HCT116 (cell line): ENCODE measurements at regions not wholly inside any gene's neighbourhood (a gene's known extent, or its start where the extent isn't known, plus 50 kb on each side); places are given as distances from the start of the nearest gene placed in this dataset.

Experiments
- ATAC-seq: fragments of 200-7000 bp; cut with Tn5 transposase; 2 replicates; pipeline ENCODE4 v1.9.1; 2020; ENCODE audit warnings: mild to moderate bottlenecking, moderate library complexity
- BruUV-seq: library from RNA; stranded (reverse); fragments of 400-500 nt; replicated peaks from 2 replicates; lab custom pipeline; 2021; lab: Mats Ljungman, UMichigan
- CTCF ChIA-PET: fragments of 300-600 bp; sonication (Branson Sonifier 250); formaldehyde crosslinking; loops from one replicate; lab custom pipeline; 2021; ENCODE audit warnings: antibody characterized with exemption; lab: Charles Lee
- POLR2A ChIA-PET: fragments of 300-600, 350-600 bp; sonication (Branson Sonifier 250); formaldehyde crosslinking; loops from one replicate; lab custom pipeline; 2021; ENCODE audit warnings: antibody characterized with exemption; lab: Charles Lee
- RAD21 ChIA-PET, 2 experiments: fragments of 300-600 bp; sonication (Branson Sonifier 250); formaldehyde crosslinking; loops; one replicate each; lab custom pipeline; 2023; ENCODE audit warnings: low total read pairs in 2 of 2; ENCODE audit not compliant: uncharacterized antibody in 2 of 2, unreplicated experiment in 2 of 2, low non-redundant PET in 1 of 2; lab: Charles Lee
- DNase-seq: peaks from one replicate; pipeline ENCODE4 v3.0.0-alpha.2; 2010; ENCODE audit warnings: low read depth, low spot score
- H2AFZ ChIP-seq: fragments of 200-600 bp; shearing (Covaris generic), sonication (generic); 2 replicates; pipeline ENCODE4 v1.6.1; 2017; ENCODE audit warnings: low read depth, mixed run types, mixed read lengths, antibody characterized with exemption, low read length; ENCODE audit not compliant: poor library complexity, severe bottlenecking
- H3K27ac ChIP-seq: 2 replicates; pipeline ENCODE4 v1.5.1; 2012; ENCODE audit warnings: low read depth, low read length
- H3K27me3 ChIP-seq: fragments of 200-600 bp; sonication (generic); 2 replicates; pipeline ENCODE4 v1.6.1; 2016; ENCODE audit warnings: mixed run types, low read length, mixed read lengths; ENCODE audit not compliant: insufficient read depth
- H3K36me3 ChIP-seq, 2 experiments: fragments of 200-500 bp in 1 of 2; fragments of 200-600 bp in 1 of 2; sonication (Bioruptor generic) in 1 of 2; sonication (generic) in 1 of 2; 2 replicates each; pipeline versions ENCODE4 v1.5.1 to v1.6.1; 2014 to 2016; ENCODE audit warnings: low read length in 2 of 2, inconsistent platforms in 1 of 2, mixed read lengths in 1 of 2, mixed run types in 1 of 2; ENCODE audit not compliant: insufficient read depth in 2 of 2, control insufficient read depth in 1 of 2
- H3K4me1 ChIP-seq, 2 experiments: fragments of 200-600 bp in 1 of 2; sonication (generic) in 1 of 2; 2 replicates each; pipeline versions ENCODE4 v1.5.1 to v1.6.1; 2012 to 2017; ENCODE audit warnings: low read length in 2 of 2, inconsistent platforms in 1 of 2, mild to moderate bottlenecking in 1 of 2, mixed read lengths in 1 of 2, mixed run types in 1 of 2, moderate library complexity in 1 of 2; ENCODE audit not compliant: insufficient read depth in 2 of 2, control insufficient read depth in 1 of 2
- H3K4me2 ChIP-seq: fragments of 200-600 bp; sonication (generic); 2 replicates; pipeline ENCODE4 v1.6.1; 2017; ENCODE audit warnings: mixed run types, low read length, mixed read lengths
- H3K4me3 ChIP-seq, 2 experiments: fragments of 200-600 bp in 1 of 2; sonication (generic) in 1 of 2; replicated peaks in 1 of 2; 2 replicates each; pipeline ENCODE4 v1.5.1; 2011 to 2016; ENCODE audit warnings: low read length in 2 of 2, control low read depth in 1 of 2, low read depth in 1 of 2, mild to moderate bottlenecking in 1 of 2, mixed read lengths in 1 of 2, mixed run types in 1 of 2
- H3K79me2 ChIP-seq: fragments of 200-600 bp; sonication (generic); 2 replicates; pipeline ENCODE4 v1.6.1; 2017; ENCODE audit warnings: mild to moderate bottlenecking, mixed run types, low read length, moderate library complexity, mixed read lengths; ENCODE audit not compliant: insufficient read depth
- H3K9ac ChIP-seq: fragments of 200-600 bp; sonication (generic); 2 replicates; pipeline ENCODE4 v1.6.1; 2016; ENCODE audit warnings: low read length, mixed read lengths
- H3K9me2 ChIP-seq: fragments of 200-600 bp; sonication (generic), shearing (Covaris generic); 2 replicates; pipeline ENCODE4 v1.6.1; 2017; ENCODE audit warnings: mixed run types, mild to moderate bottlenecking, moderate library complexity; ENCODE audit not compliant: insufficient read depth
- H3K9me3 ChIP-seq, 2 experiments: fragments of 200-500 bp in 1 of 2; fragments of 200-600 bp in 1 of 2; sonication (Bioruptor generic) in 1 of 2; sonication (generic) in 1 of 2; 2 replicates each; pipeline ENCODE4 v1.6.1; 2014 to 2017; ENCODE audit warnings: low read length in 2 of 2, mixed read lengths in 2 of 2, inconsistent platforms in 1 of 2, low read depth in 1 of 2, mild to moderate bottlenecking in 1 of 2, mixed run types in 1 of 2, moderate library complexity in 1 of 2; ENCODE audit not compliant: control insufficient read depth in 1 of 2, insufficient read depth in 1 of 2
- H4K20me1 ChIP-seq: fragments of 200-600 bp; sonication (generic), shearing (Covaris generic); 2 replicates; pipeline ENCODE4 v1.6.1; 2017; ENCODE audit warnings: mixed run types, mild to moderate bottlenecking, moderate library complexity; ENCODE audit not compliant: insufficient read depth
- CBX3 ChIP-seq: IDR thresholded peaks from 2 replicates; pipeline ENCODE4 v1.6.1; 2012; ENCODE audit warnings: low read depth
- EGR1 ChIP-seq: IDR thresholded peaks from 2 replicates; pipeline ENCODE4 v1.6.1; 2012; ENCODE audit warnings: low read depth
- EZH2 ChIP-seq: fragments of 200-600 bp; sonication (generic); IDR thresholded peaks from 2 replicates; pipeline ENCODE4 v1.6.1; 2017; ENCODE audit warnings: antibody characterized with exemption, mixed run types
- EZH2phosphoT487 ChIP-seq: fragments of 200-600 bp; IDR thresholded peaks from 2 replicates; pipeline ENCODE4 v1.6.1; 2018; ENCODE audit warnings: antibody characterized with exemption, borderline replicate concordance
- MAX ChIP-seq: IDR thresholded peaks from 2 replicates; pipeline ENCODE4 v1.6.1; 2012
- POLR2A ChIP-seq: IDR thresholded peaks from 2 replicates; pipeline ENCODE4 v1.7.0; 2011; ENCODE audit warnings: borderline replicate concordance; ENCODE audit not compliant: insufficient read depth, insufficient read length; ENCODE audit errors: extremely low read depth
- POLR2AphosphoS5 ChIP-seq: IDR thresholded peaks from 2 replicates; pipeline ENCODE4 v1.6.1; 2011; ENCODE audit warnings: mild to moderate bottlenecking, low read depth, low read length, moderate library complexity
- RAD21 ChIP-seq: IDR thresholded peaks from 2 replicates; pipeline ENCODE4 v1.6.1; 2012; ENCODE audit warnings: low read depth, mild to moderate bottlenecking
- SP1 ChIP-seq: IDR thresholded peaks from 2 replicates; pipeline ENCODE4 v1.6.1; 2012; ENCODE audit warnings: low read depth
- YY1 ChIP-seq: IDR thresholded peaks from 2 replicates; pipeline ENCODE4 v1.6.1; 2011; ENCODE audit warnings: low read length, low read depth, moderate library complexity, mild to moderate bottlenecking; ENCODE audit not compliant: insufficient replicate concordance; ENCODE audit errors: extremely low read depth
- ZBTB33 ChIP-seq: IDR thresholded peaks from 2 replicates; pipeline ENCODE4 v1.6.1; 2011; ENCODE audit warnings: mild to moderate bottlenecking, low read length, moderate library complexity; ENCODE audit not compliant: insufficient replicate concordance; ENCODE audit errors: extremely low read depth
- ZNF274 ChIP-seq: fragments of 200-500 bp; sonication (Bioruptor generic); IDR thresholded peaks from 2 replicates; pipeline ENCODE4 v1.6.1; 2014; ENCODE audit warnings: mild to moderate bottlenecking, low read depth, low read length, inconsistent platforms
- intact Hi-C: fragments of 100-400 bp; cut with micrococcal nuclease; formaldehyde crosslinking; loops from 2 replicates; pipeline ENCODE4 v1.10.0; 2022

- POLR2A ChIA-PET, result interaction anchor here (0.7 kb wide), 1 partner anchor 94 kb away, joined by 3 read pairs; no protein-coding TSS in a partner anchor
- intact Hi-C loops, result no loop called here
- no TSS peak for BruUV-seq
- Histone ChIP-seq H3K4me2 (no peak overlapping the region), H3K79me2 (no peaks in the 10 kb centered on the region), H2AFZ (no peak overlapping the region), H3K27ac (no peak overlapping the region), H3K9me3 (no peaks in the 10 kb centered on the region), H3K9ac (no peak overlapping the region), H3K4me1 (peaks cover 0 to 5% of the 10 kb centered on the region in 2 experiments; a peak in 2 of 4 replicates), H3K9me2 (no peaks in the 10 kb centered on the region), H3K4me3 (no peak overlapping the region), H3K36me3 (no peaks in the 10 kb centered on the region), H3K27me3 (no peaks in the 10 kb centered on the region), H4K20me1 (no peaks in the 10 kb centered on the region)
- RAD21 ChIA-PET, result no interaction called here
- CTCF ChIA-PET, result no interaction called here
- ATAC-seq (no peak), DNase-seq (no peak)
- TF ChIP-seq EZH2 (no peak), ZBTB33 (no peak), POLR2A (no peak), EGR1 (no peak)
Observed at GRCh38 chrX:40182095-40182494, 84.3 kb upstream of the BCOR start.

GRCh38 chrX:40179283-40179682 lies 81.5 kb upstream of the BCOR start:
- no peak overlapping the region for H3K27ac ChIP-seq
- no peak overlapping the region for H2AFZ ChIP-seq
- H3K4me3 ChIP-seq, result no peak overlapping the region
- H3K27me3 ChIP-seq, result no peaks in the 10 kb centered on the region
- ATAC-seq (no peak), DNase-seq (no peak)
- H3K9me3 ChIP-seq, result no peaks in the 10 kb centered on the region
- no TSS peak for BruUV-seq
- no peak overlapping the region for H3K9ac ChIP-seq
- no peaks in the 10 kb centered on the region for H3K9me2 ChIP-seq
- RAD21 ChIA-PET, result no interaction called here
- peaks cover 5 to 26% of the 10 kb centered on the region in 2 experiments; a peak in 3 of 4 replicates for H3K4me1 ChIP-seq
- no peaks in the 10 kb centered on the region for H4K20me1 ChIP-seq
- CTCF ChIA-PET, result no interaction called here
- POLR2A ChIA-PET, result no interaction called here
- intact Hi-C loops, result loop anchor here (10.0 kb wide), 2 partner anchors 86 to 1374 kb away; partner anchors contain the start of gene MID1IP1
- TF ChIP-seq RAD21 (no peak), MAX (no peak), EZH2phosphoT487 (no peak), ZNF274 (no peak), SP1 (no peak), CBX3 (no peak), POLR2AphosphoS5 (no peak), YY1 (no peak)
- peaks cover 4% of the 10 kb centered on the region; the same call in 1 of the 2 replicates for H3K79me2 ChIP-seq
- H3K36me3 ChIP-seq, result no peaks in the 10 kb centered on the region
- no peak overlapping the region for H3K4me2 ChIP-seq
